K562 (cell line): ENCODE measurements at regions not wholly inside any gene's neighbourhood (a gene's known extent, or its start where the extent isn't known, plus 50 kb on each side); places are given as distances from the start of the nearest gene placed in this dataset.

Experiments used
- FOXJ2 ChIP-seq: fragments of 200-800 bp; sonication (Bioruptor generic); IDR thresholded peaks from 2 replicates; pipeline ENCODE4 v1.6.1; 2016; ENCODE audit warnings: missing genetic modification characterization, missing compliant biosample characterization
- RAD21 ChIP-seq, 2 experiments: fragments of 250-450 bp in 1 of 2; fragments of 450-650 bp in 1 of 2; sonication (Bioruptor Pico) in 1 of 2; formaldehyde crosslinking in 1 of 2; IDR thresholded peaks in 1 of 2; conservative IDR thresholded peaks in 1 of 2; 2 replicates each; pipeline versions ENCODE4 v1.4.0 to v1.8.0; 2020 to 2022; ENCODE audit warnings: mild to moderate bottlenecking in 2 of 2, moderate library complexity in 1 of 2
- TF ChIP-seq, protein P1 (sequence below): fragments of 450-650 bp; IDR thresholded peaks from 2 replicates; pipeline ENCODE4 v1.6.1; 2016
- TF ChIP-seq, protein P2 (sequence below), 2 experiments: fragments of 450-650 bp; formaldehyde crosslinking in 1 of 2; IDR thresholded peaks; 2 replicates each; pipeline versions ENCODE4 v1.4.0 to v1.6.1; 2014 to 2020; ENCODE audit warnings: mild to moderate bottlenecking in 2 of 2, borderline replicate concordance in 1 of 2, low read depth in 1 of 2

DNA sequence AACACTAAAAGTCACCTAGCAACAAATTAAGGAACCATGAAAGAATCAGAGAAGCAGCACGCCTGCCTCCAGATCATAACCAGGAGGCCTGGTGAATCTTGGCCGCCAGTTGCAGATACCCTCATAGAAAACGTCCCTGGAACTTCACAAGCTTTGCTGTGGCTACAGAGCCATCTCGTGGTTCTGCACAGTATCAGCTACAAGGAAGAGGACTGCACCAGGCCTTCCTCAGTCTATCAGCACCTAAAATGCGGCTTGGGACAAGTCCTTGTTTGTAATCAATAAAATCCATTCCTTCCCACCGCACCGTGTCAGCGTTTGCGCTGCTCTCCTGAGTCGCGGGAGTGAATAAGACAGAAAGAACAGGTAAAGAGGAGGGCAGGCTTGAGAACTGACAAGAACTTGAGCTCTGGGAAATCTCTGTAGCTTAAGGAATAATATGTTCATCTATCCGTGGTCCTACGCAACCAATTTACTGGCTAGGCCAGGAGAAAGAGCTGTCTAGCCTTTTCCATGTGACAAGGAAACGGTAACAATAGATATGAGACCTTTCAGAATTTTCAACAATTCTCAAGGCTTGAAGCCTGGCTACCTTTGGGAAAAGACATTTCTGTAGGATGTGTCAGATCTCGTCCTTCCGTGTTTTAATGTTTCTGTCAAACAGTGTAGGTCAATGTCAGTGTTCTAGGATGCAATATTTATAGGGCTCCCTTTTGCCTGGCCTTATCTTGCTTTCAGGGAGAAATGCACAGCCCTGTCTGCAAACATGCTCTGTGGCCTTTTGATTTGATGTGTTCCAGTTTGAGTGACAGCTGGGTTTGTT lies 128.5 kb upstream of the RAB12 start (continued):
- TF ChIP-seq FOXJ2 (tag) (no peak), RAD21 (CRISPR knock-in tag; conservative IDR thresholded peaks at IDR 0.05 in 1 of 2, IDR thresholded peaks at IDR 0.05 in 1 of 2) (peak; percentile 56 to 73)
- TF ChIP-seq, protein P1, sequence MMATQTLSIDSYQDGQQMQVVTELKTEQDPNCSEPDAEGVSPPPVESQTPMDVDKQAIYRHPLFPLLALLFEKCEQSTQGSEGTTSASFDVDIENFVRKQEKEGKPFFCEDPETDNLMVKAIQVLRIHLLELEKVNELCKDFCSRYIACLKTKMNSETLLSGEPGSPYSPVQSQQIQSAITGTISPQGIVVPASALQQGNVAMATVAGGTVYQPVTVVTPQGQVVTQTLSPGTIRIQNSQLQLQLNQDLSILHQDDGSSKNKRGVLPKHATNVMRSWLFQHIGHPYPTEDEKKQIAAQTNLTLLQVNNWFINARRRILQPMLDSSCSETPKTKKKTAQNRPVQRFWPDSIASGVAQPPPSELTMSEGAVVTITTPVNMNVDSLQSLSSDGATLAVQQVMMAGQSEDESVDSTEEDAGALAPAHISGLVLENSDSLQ: peak; percentile 45; the same call in 1 of the 2 replicates
- TF ChIP-seq, protein P2, sequence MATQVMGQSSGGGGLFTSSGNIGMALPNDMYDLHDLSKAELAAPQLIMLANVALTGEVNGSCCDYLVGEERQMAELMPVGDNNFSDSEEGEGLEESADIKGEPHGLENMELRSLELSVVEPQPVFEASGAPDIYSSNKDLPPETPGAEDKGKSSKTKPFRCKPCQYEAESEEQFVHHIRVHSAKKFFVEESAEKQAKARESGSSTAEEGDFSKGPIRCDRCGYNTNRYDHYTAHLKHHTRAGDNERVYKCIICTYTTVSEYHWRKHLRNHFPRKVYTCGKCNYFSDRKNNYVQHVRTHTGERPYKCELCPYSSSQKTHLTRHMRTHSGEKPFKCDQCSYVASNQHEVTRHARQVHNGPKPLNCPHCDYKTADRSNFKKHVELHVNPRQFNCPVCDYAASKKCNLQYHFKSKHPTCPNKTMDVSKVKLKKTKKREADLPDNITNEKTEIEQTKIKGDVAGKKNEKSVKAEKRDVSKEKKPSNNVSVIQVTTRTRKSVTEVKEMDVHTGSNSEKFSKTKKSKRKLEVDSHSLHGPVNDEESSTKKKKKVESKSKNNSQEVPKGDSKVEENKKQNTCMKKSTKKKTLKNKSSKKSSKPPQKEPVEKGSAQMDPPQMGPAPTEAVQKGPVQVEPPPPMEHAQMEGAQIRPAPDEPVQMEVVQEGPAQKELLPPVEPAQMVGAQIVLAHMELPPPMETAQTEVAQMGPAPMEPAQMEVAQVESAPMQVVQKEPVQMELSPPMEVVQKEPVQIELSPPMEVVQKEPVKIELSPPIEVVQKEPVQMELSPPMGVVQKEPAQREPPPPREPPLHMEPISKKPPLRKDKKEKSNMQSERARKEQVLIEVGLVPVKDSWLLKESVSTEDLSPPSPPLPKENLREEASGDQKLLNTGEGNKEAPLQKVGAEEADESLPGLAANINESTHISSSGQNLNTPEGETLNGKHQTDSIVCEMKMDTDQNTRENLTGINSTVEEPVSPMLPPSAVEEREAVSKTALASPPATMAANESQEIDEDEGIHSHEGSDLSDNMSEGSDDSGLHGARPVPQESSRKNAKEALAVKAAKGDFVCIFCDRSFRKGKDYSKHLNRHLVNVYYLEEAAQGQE (IDR thresholded peaks at IDR 0.05; ENCODE audit: borderline replicate concordance): peak; percentile 30; the same call in 1 of the 2 replicates
- TF ChIP-seq, protein P2 (CRISPR knock-in tag; IDR thresholded peaks at IDR 0.05; ENCODE audit: low read depth): no peak
